Panc1 (cell line): ENCODE measurements at regions not wholly inside any gene's neighbourhood (a gene's known extent, or its start where the extent isn't known, plus 50 kb on each side); places are given as distances from the start of the nearest gene placed in this dataset.

Experiments
- ATAC-seq: fragments of 200-7000 bp; cut with Tn5 transposase; 2 replicates; pipeline ENCODE4 v1.9.1; 2020; ENCODE audit warnings: mild to moderate bottlenecking, moderate library complexity
- BruUV-seq: library from RNA; stranded (reverse); fragments of 400-500 nt; replicated peaks from 2 replicates; lab custom pipeline; 2021; lab: Mats Ljungman, UMichigan
- CTCF ChIA-PET: fragments of 300-600 bp; sonication (Branson Sonifier 250); formaldehyde crosslinking; loops from one replicate; lab custom pipeline; 2022; ENCODE audit warnings: antibody characterized with exemption; lab: Charles Lee
- POLR2A ChIA-PET: fragments of 300-600 bp; sonication (Branson Sonifier 250); formaldehyde crosslinking; loops from one replicate; lab custom pipeline; 2022; ENCODE audit warnings: antibody characterized with exemption; lab: Charles Lee
- DNase-seq: peaks from one replicate; pipeline ENCODE4 v3.0.0-alpha.2; 2010; ENCODE audit warnings: low read depth, low spot score
- H3K27ac ChIP-seq: 2 replicates; pipeline ENCODE4 v1.5.1; 2011; ENCODE audit warnings: mild to moderate bottlenecking, low read length, inconsistent platforms
- H3K27me3 ChIP-seq: fragments of 200-500 bp; sonication (Bioruptor generic); 2 replicates; pipeline ENCODE4 v1.6.0; 2014; ENCODE audit warnings: low read length, inconsistent platforms; ENCODE audit not compliant: control insufficient read depth, insufficient read depth
- H3K36me3 ChIP-seq: fragments of 200-500 bp; sonication (Bioruptor generic); 2 replicates; pipeline ENCODE4 v1.5.1; 2014; ENCODE audit warnings: inconsistent platforms, mild to moderate bottlenecking, low read length, moderate library complexity; ENCODE audit not compliant: control insufficient read depth, insufficient read depth
- H3K4me1 ChIP-seq: 2 replicates; pipeline ENCODE4 v1.5.1; 2011; ENCODE audit warnings: inconsistent platforms, mild to moderate bottlenecking, low read length, moderate library complexity; ENCODE audit not compliant: control insufficient read depth, insufficient read depth
- H3K4me3 ChIP-seq, 2 experiments: 2 replicates each; pipeline ENCODE4 v1.5.1; 2011 to 2012; ENCODE audit warnings: low read depth in 2 of 2, low read length in 2 of 2, mild to moderate bottlenecking in 2 of 2, inconsistent platforms in 1 of 2, moderate library complexity in 1 of 2
- H3K9me3 ChIP-seq: fragments of 200-500 bp; sonication (Bioruptor generic); 2 replicates; pipeline ENCODE4 v1.5.1; 2014; ENCODE audit warnings: low read depth, mild to moderate bottlenecking, inconsistent platforms, low read length, moderate library complexity; ENCODE audit not compliant: control insufficient read depth, insufficient read depth
- POLR2AphosphoS5 ChIP-seq: IDR thresholded peaks from 2 replicates; pipeline ENCODE4 v1.6.1; 2012; ENCODE audit warnings: mild to moderate bottlenecking, low read depth, low read length, moderate library complexity
- REST ChIP-seq, 2 experiments: IDR thresholded peaks; 2 replicates each; pipeline ENCODE4 v1.6.1; 2011 to 2012; ENCODE audit warnings: low read depth in 2 of 2, control low read depth in 1 of 2, low read length in 1 of 2, mild to moderate bottlenecking in 1 of 2, moderate library complexity in 1 of 2; ENCODE audit not compliant: insufficient read depth in 1 of 2
- SIN3A ChIP-seq: IDR thresholded peaks from 2 replicates; pipeline ENCODE4 v1.6.1; 2012; ENCODE audit warnings: low read depth, mild to moderate bottlenecking, low read length, moderate library complexity, borderline replicate concordance; ENCODE audit not compliant: insufficient read depth
- TCF7L2 ChIP-seq: IDR thresholded peaks from 2 replicates; pipeline ENCODE4 v1.6.1; 2011; ENCODE audit warnings: mild to moderate bottlenecking, low read depth, low read length, inconsistent platforms
- in situ Hi-C: cut with HindIII; loops from 2 replicates; pipeline ENCODE4 v1.10.0; 2016; ENCODE audit warnings: low sequenced_read_pairs, low pct_unique_long_range_greater_than_20kb
- intact Hi-C: fragments of 100-400 bp; cut with micrococcal nuclease; formaldehyde crosslinking; loops from one replicate; pipeline ENCODE4 v1.10.0; 2022; ENCODE audit not compliant: unreplicated experiment
- TF ChIP-seq, protein P1 (sequence below): fragments of 450-650 bp; IDR thresholded peaks from 2 replicates; pipeline ENCODE4 v1.5.1; 2017; ENCODE audit warnings: mild to moderate bottlenecking

DNA sequence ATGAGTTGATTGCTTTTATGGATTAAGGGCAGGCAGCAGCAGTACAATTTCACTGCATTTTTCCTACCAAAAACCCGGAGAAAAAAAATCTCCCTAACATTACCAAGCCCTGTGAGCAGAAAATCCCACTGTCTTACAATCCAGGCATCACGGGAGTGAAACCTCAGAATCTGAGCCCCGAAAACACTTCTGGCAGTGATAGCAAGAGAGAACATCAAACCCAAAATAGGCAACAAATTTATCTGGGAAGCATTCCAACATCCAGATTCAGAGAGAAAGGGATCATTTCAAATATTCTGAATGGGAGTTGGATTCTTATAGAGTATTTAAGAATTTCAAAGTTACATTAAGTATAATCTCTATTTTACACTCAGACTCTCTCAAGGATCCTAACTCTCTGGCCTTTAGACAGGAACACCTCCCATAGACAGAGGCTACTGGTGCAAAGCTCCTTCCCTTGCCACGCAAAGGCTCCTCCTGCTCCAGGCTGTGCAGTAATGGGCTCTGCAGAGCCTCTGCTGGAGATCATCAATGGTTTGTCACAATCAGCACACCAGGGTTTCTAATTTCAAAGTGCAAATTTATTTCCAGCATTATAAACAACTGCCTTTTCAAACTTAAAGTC lies 256.9 kb downstream of the PARM1 start:
- Histone ChIP-seq H3K36me3 (no peaks in the 10 kb centered on the region), H3K9me3 (no peaks in the 10 kb centered on the region), H3K4me1 (no peaks in the 10 kb centered on the region), H3K27me3 (no peaks in the 10 kb centered on the region), H3K27ac (no peak overlapping the region), H3K4me3 (no peak overlapping the region)
- TF ChIP-seq TCF7L2: no peak
- TF ChIP-seq REST (IDR thresholded peaks at IDR 0.05; ENCODE audit: insufficient read depth in 1 of 2, low read depth in 2 of 2, low read length in 1 of 2): no peak
- TF ChIP-seq, protein P1, sequence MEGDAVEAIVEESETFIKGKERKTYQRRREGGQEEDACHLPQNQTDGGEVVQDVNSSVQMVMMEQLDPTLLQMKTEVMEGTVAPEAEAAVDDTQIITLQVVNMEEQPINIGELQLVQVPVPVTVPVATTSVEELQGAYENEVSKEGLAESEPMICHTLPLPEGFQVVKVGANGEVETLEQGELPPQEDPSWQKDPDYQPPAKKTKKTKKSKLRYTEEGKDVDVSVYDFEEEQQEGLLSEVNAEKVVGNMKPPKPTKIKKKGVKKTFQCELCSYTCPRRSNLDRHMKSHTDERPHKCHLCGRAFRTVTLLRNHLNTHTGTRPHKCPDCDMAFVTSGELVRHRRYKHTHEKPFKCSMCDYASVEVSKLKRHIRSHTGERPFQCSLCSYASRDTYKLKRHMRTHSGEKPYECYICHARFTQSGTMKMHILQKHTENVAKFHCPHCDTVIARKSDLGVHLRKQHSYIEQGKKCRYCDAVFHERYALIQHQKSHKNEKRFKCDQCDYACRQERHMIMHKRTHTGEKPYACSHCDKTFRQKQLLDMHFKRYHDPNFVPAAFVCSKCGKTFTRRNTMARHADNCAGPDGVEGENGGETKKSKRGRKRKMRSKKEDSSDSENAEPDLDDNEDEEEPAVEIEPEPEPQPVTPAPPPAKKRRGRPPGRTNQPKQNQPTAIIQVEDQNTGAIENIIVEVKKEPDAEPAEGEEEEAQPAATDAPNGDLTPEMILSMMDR: no peak
- TF ChIP-seq POLR2AphosphoS5: no peak
- TF ChIP-seq SIN3A: no peak
- intact Hi-C loops (no loop called here), in situ Hi-C loops (no loop called here)
- DNase-seq (no peak), ATAC-seq (no peak)
- CTCF ChIA-PET: no interaction called here
- BruUV-seq: no TSS peak
- POLR2A ChIA-PET: no interaction called here

- TF ChIP-seq TCF7L2 (no peak), SIN3A (no peak), REST (IDR thresholded peaks at IDR 0.05; ENCODE audit: insufficient read depth in 1 of 2, low read depth in 2 of 2, low read length in 1 of 2) (no peak), POLR2AphosphoS5 (no peak)
- TF ChIP-seq, protein P1: no peak
- no peak for DNase-seq
- Histone ChIP-seq H3K27ac (no peak overlapping the region), H3K4me1 (no peaks in the 10 kb centered on the region), H3K9me3 (no peaks in the 10 kb centered on the region), H3K27me3 (no peaks in the 10 kb centered on the region), H3K36me3 (no peaks in the 10 kb centered on the region), H3K4me3 (peak overlapping the region; percentile 18 to 45)
- ChIA-PET POLR2A (no interaction called here), CTCF (no interaction called here)
- intact Hi-C loops (no loop called here), in situ Hi-C loops (no loop called here)
- ATAC-seq: peak; percentile 60
- no TSS peak for BruUV-seq
Observed at GRCh38 chr4:75180790-75181776, 248.2 kb downstream of the PARM1 start.
